Naive thymus-derived CD4-positive, alpha-beta T cell (primary cell): ENCODE measurements at regions not wholly inside any gene's neighbourhood (a gene's known extent, or its start where the extent isn't known, plus 50 kb on each side); places are given as distances from the start of the nearest gene placed in this dataset.

Source experiments
- ATAC-seq: fragments of 150-1000 bp; cut with Tn5 transposase; 2 replicates; pipeline ENCODE4 v1.10.0; 2021; ENCODE audit warnings: mild to moderate bottlenecking, moderate library complexity
- CTCF ChIA-PET: fragments of 350-600 bp; sonication (Branson Sonifier 250); formaldehyde crosslinking; loops from one replicate; lab custom pipeline; 2021; ENCODE audit warnings: antibody characterized with exemption; lab: Charles Lee
- POLR2A ChIA-PET: fragments of 350-600 bp; sonication (Branson Sonifier 250); formaldehyde crosslinking; loops from one replicate; lab custom pipeline; 2021; ENCODE audit warnings: antibody characterized with exemption, inconsistent platforms; lab: Charles Lee
- DNase-seq, 9 donors: peaks; one replicate each; pipeline versions ENCODE4 v3.0.0 to v3.0.0-alpha.2; 2020 to 2022; ENCODE audit warnings: mixed read lengths in 1 of 9
- H3K27ac ChIP-seq: one replicate; pipeline ENCODE4 v1.7.0; 2013; ENCODE audit warnings: mild to moderate bottlenecking, low read depth, low read length, moderate library complexity
- H3K27me3 ChIP-seq, 2 donors: one replicate each; pipeline ENCODE4 v1.7.0; 2013; ENCODE audit warnings: low read length in 2 of 2, mild to moderate bottlenecking in 2 of 2, moderate library complexity in 2 of 2; ENCODE audit not compliant: control insufficient read depth in 2 of 2, insufficient read depth in 2 of 2
- H3K36me3 ChIP-seq, 3 experiments: 1 replicate in 2 of 3; 2 replicates in 1 of 3; pipeline ENCODE4 v1.7.0; 2013; ENCODE audit warnings: low read length in 3 of 3, mild to moderate bottlenecking in 3 of 3, moderate library complexity in 1 of 3; ENCODE audit not compliant: insufficient read depth in 3 of 3, control insufficient read depth in 2 of 3
- H3K4me1 ChIP-seq, 2 donors: one replicate each; pipeline ENCODE4 v1.7.0; 2013; ENCODE audit warnings: low read length in 2 of 2, mild to moderate bottlenecking in 2 of 2, moderate library complexity in 1 of 2; ENCODE audit not compliant: control insufficient read depth in 2 of 2, insufficient read depth in 2 of 2
- H3K4me3 ChIP-seq: 2 replicates; pipeline ENCODE4 v1.7.0; 2013; ENCODE audit warnings: mild to moderate bottlenecking, low read length
- H3K9me3 ChIP-seq, 3 experiments: 1 replicate in 2 of 3; 2 replicates in 1 of 3; pipeline ENCODE4 v1.7.0; 2013; ENCODE audit warnings: low read length in 3 of 3; ENCODE audit not compliant: control insufficient read depth in 2 of 3
- H3K27ac Mint-ChIP-seq, 9 donors: one replicate each; pipeline ENCODE4 v1.8.0; 2020 to 2022; ENCODE audit warnings: mixed read lengths in 9 of 9, mild to moderate bottlenecking in 8 of 9, moderate library complexity in 5 of 9, inconsistent platforms in 2 of 9
- H3K27me3 Mint-ChIP-seq, 5 donors: one replicate each; pipeline ENCODE4 v1.8.0; 2021 to 2022; ENCODE audit warnings: mixed read lengths in 5 of 5, mild to moderate bottlenecking in 1 of 5
- H3K36me3 Mint-ChIP-seq, 5 donors: one replicate each; pipeline ENCODE4 v1.8.0; 2020 to 2022; ENCODE audit warnings: mixed read lengths in 5 of 5, mild to moderate bottlenecking in 3 of 5, inconsistent platforms in 1 of 5
- H3K4me1 Mint-ChIP-seq, 7 donors: one replicate each; pipeline ENCODE4 v1.8.0; 2020 to 2022; ENCODE audit warnings: mixed read lengths in 7 of 7, mild to moderate bottlenecking in 3 of 7, inconsistent platforms in 1 of 7
- H3K4me3 Mint-ChIP-seq, 10 donors: one replicate each; pipeline ENCODE4 v1.8.0; 2020 to 2022; ENCODE audit warnings: mild to moderate bottlenecking in 10 of 10, mixed read lengths in 10 of 10, moderate library complexity in 6 of 10, inconsistent platforms in 2 of 10
- H3K9me3 Mint-ChIP-seq, 11 donors: one replicate each; pipeline ENCODE4 v1.8.0; 2020 to 2022; ENCODE audit warnings: mixed read lengths in 11 of 11, mild to moderate bottlenecking in 4 of 11, inconsistent platforms in 1 of 11, moderate library complexity in 1 of 11
- intact Hi-C, 2 donors: fragments of 100-400 bp; cut with micrococcal nuclease; formaldehyde crosslinking; loops; one replicate each; pipeline ENCODE4 v1.15.1; 2023

- ChIA-PET POLR2A (no interaction called here), CTCF (no interaction called here)
- Mint-ChIP-seq H3K36me3 (no peaks in the 10 kb centered on the region), H3K4me3 (no peak overlapping the region), H3K4me1 (peaks cover 0 to 6% (median 0%) of the 10 kb centered on the region in 7 donors), H3K27me3 (peaks cover 0 to 15% (median 9%) of the 10 kb centered on the region in 5 donors), H3K9me3 (peaks cover 0 to 2% (median 0%) of the 10 kb centered on the region in 11 donors), H3K27ac (no peak overlapping the region)
- Histone ChIP-seq H3K27me3 (no peaks in the 10 kb centered on the region), H3K9me3 (no peaks in the 10 kb centered on the region), H3K36me3 (no peaks in the 10 kb centered on the region), H3K4me3 (no peak overlapping the region), H3K4me1 (no peaks in the 10 kb centered on the region), H3K27ac (no peak overlapping the region)
- no peak for DNase-seq
- no peak for ATAC-seq
- intact Hi-C loops, result no loop called here
Observed at GRCh38 chr14:85909581-85909980, 379.6 kb downstream of the FLRT2 start.

- Histone ChIP-seq H3K27ac (no peak overlapping the region), H3K27me3 (no peaks in the 10 kb centered on the region), H3K4me1 (no peaks in the 10 kb centered on the region), H3K36me3 (no peaks in the 10 kb centered on the region), H3K4me3 (no peak overlapping the region), H3K9me3 (no peaks in the 10 kb centered on the region)
- ATAC-seq (no peak), DNase-seq (no peak)
- Mint-ChIP-seq H3K36me3 (no peaks in the 10 kb centered on the region), H3K27me3 (peaks cover 0 to 17% (median 9%) of the 10 kb centered on the region in 5 donors), H3K4me3 (no peak overlapping the region), H3K4me1 (peaks cover 0 to 6% (median 0%) of the 10 kb centered on the region in 7 donors), H3K9me3 (peaks cover 0 to 2% (median 0%) of the 10 kb centered on the region in 11 donors), H3K27ac (no peak overlapping the region)
- ChIA-PET POLR2A (no interaction called here), CTCF (no interaction called here)
- intact Hi-C loops, result no loop called here
Observed at GRCh38 chr14:85907536-85907935, 377.6 kb downstream of the FLRT2 start.

- H3K4me1 Mint-ChIP-seq, result peaks cover 0 to 2% (median 0%) of the 10 kb centered on the region in 7 donors
- H3K27ac ChIP-seq, result no peak overlapping the region
- H3K36me3 Mint-ChIP-seq, result no peaks in the 10 kb centered on the region
- no peaks in the 10 kb centered on the region for H3K36me3 ChIP-seq
- ChIA-PET POLR2A (no interaction called here), CTCF (no interaction called here)
- ATAC-seq (no peak), DNase-seq (no peak)
- intact Hi-C loops, result no loop called here
- H3K27me3 ChIP-seq, result no peaks in the 10 kb centered on the region
- no peak overlapping the region for H3K4me3 ChIP-seq
- no peaks in the 10 kb centered on the region for H3K4me1 ChIP-seq
- H3K9me3 Mint-ChIP-seq, result no peaks in the 10 kb centered on the region
- H3K4me3 Mint-ChIP-seq, result no peak overlapping the region
- no peak overlapping the region for H3K27ac Mint-ChIP-seq
- H3K9me3 ChIP-seq, result no peaks in the 10 kb centered on the region
- peaks cover 0 to 12% (median 3%) of the 10 kb centered on the region in 5 donors for H3K27me3 Mint-ChIP-seq
Observed at GRCh38 chr14:85897808-85898207, 367.9 kb downstream of the FLRT2 start.

GRCh38 chr14:85895603-85896002 is 365.7 kb downstream of the FLRT2 start:
- intact Hi-C loops, result no loop called here
- CTCF ChIA-PET, result no interaction called here
- H3K27ac ChIP-seq, result no peak overlapping the region
- ATAC-seq (no peak), DNase-seq (no peak)
- H3K27me3 ChIP-seq, result no peaks in the 10 kb centered on the region
- H3K36me3 ChIP-seq, result no peaks in the 10 kb centered on the region
- H3K4me3 Mint-ChIP-seq, result no peak overlapping the region
- no peak overlapping the region for H3K27ac Mint-ChIP-seq
- POLR2A ChIA-PET, result no interaction called here
- peaks cover 0 to 5% (median 0%) of the 10 kb centered on the region in 5 donors for H3K27me3 Mint-ChIP-seq
- no peaks in the 10 kb centered on the region for H3K36me3 Mint-ChIP-seq
- H3K9me3 ChIP-seq, result no peaks in the 10 kb centered on the region
- H3K4me1 Mint-ChIP-seq, result peaks cover 0 to 2% (median 0%) of the 10 kb centered on the region in 7 donors
- H3K4me3 ChIP-seq, result no peak overlapping the region
- H3K4me1 ChIP-seq, result no peaks in the 10 kb centered on the region
- peaks cover 0 to 1% (median 0%) of the 10 kb centered on the region in 11 donors for H3K9me3 Mint-ChIP-seq

GRCh38 chr14:85892251-85892650 is 362.3 kb downstream of the FLRT2 start:
- H3K9me3 ChIP-seq, result no peaks in the 10 kb centered on the region
- intact Hi-C loops, result no loop called here
- H3K27me3 ChIP-seq, result no peaks in the 10 kb centered on the region
- DNase-seq, result no peak
- Mint-ChIP-seq H3K4me3 (no peak overlapping the region), H3K4me1 (peaks cover 0 to 2% (median 0%) of the 10 kb centered on the region in 7 donors), H3K27me3 (peaks cover 0 to 5% (median 0%) of the 10 kb centered on the region in 5 donors), H3K27ac (no peak overlapping the region), H3K36me3 (no peaks in the 10 kb centered on the region), H3K9me3 (peaks cover 0 to 1% (median 0%) of the 10 kb centered on the region in 11 donors)
- ChIA-PET CTCF (no interaction called here), POLR2A (no interaction called here)
- ATAC-seq, result no peak
- no peak overlapping the region for H3K4me3 ChIP-seq
- no peaks in the 10 kb centered on the region for H3K36me3 ChIP-seq
- H3K4me1 ChIP-seq, result no peaks in the 10 kb centered on the region
- no peak overlapping the region for H3K27ac ChIP-seq

- H3K36me3 Mint-ChIP-seq, result no peaks in the 10 kb centered on the region
- no peaks in the 10 kb centered on the region for H3K27me3 ChIP-seq
- ATAC-seq (no peak), DNase-seq (no peak)
- H3K36me3 ChIP-seq, result no peaks in the 10 kb centered on the region
- H3K4me3 Mint-ChIP-seq, result no peak overlapping the region
- POLR2A ChIA-PET, result no interaction called here
- CTCF ChIA-PET, result no interaction called here
- H3K9me3 ChIP-seq, result no peaks in the 10 kb centered on the region
- H3K4me1 ChIP-seq, result no peaks in the 10 kb centered on the region
- H3K4me3 ChIP-seq, result no peak overlapping the region
- H3K9me3 Mint-ChIP-seq, result peaks cover 0 to 5% (median 0%) of the 10 kb centered on the region in 11 donors
- H3K4me1 Mint-ChIP-seq, result peaks cover 0 to 5% (median 0%) of the 10 kb centered on the region in 7 donors
- H3K27ac ChIP-seq, result no peak overlapping the region
- intact Hi-C loops, result no loop called here
- H3K27me3 Mint-ChIP-seq, result no peaks in the 10 kb centered on the region
- no peak overlapping the region for H3K27ac Mint-ChIP-seq
Observed at GRCh38 chr14:85883966-85884365, 354.0 kb downstream of the FLRT2 start.

GRCh38 chr14:85883101-85883500 is 353.2 kb downstream of the FLRT2 start:
- intact Hi-C loops, result no loop called here
- ATAC-seq, result no peak
- peaks cover 0 to 5% (median 0%) of the 10 kb centered on the region in 11 donors for H3K9me3 Mint-ChIP-seq
- no peaks in the 10 kb centered on the region for H3K36me3 ChIP-seq
- no peak overlapping the region for H3K27ac ChIP-seq
- DNase-seq, result no peak
- peaks cover 0 to 5% (median 0%) of the 10 kb centered on the region in 7 donors for H3K4me1 Mint-ChIP-seq
- POLR2A ChIA-PET, result no interaction called here
- no peaks in the 10 kb centered on the region for H3K4me1 ChIP-seq
- no peak overlapping the region for H3K27ac Mint-ChIP-seq
- no peaks in the 10 kb centered on the region for H3K27me3 Mint-ChIP-seq
- H3K9me3 ChIP-seq, result no peaks in the 10 kb centered on the region
- no peaks in the 10 kb centered on the region for H3K27me3 ChIP-seq
- H3K4me3 ChIP-seq, result no peak overlapping the region
- CTCF ChIA-PET, result no interaction called here
- no peak overlapping the region for H3K4me3 Mint-ChIP-seq
- no peaks in the 10 kb centered on the region for H3K36me3 Mint-ChIP-seq
